SIG-M5 (cell line): ENCODE measurements at regions not wholly inside any gene's neighbourhood (a gene's known extent, or its start where the extent isn't known, plus 50 kb on each side); places are given as distances from the start of the nearest gene placed in this dataset.

Experiments
- DNase-seq: peaks from one replicate; lab custom pipeline; 2025; lab: John Stamatoyannopoulos, UW

DNA sequence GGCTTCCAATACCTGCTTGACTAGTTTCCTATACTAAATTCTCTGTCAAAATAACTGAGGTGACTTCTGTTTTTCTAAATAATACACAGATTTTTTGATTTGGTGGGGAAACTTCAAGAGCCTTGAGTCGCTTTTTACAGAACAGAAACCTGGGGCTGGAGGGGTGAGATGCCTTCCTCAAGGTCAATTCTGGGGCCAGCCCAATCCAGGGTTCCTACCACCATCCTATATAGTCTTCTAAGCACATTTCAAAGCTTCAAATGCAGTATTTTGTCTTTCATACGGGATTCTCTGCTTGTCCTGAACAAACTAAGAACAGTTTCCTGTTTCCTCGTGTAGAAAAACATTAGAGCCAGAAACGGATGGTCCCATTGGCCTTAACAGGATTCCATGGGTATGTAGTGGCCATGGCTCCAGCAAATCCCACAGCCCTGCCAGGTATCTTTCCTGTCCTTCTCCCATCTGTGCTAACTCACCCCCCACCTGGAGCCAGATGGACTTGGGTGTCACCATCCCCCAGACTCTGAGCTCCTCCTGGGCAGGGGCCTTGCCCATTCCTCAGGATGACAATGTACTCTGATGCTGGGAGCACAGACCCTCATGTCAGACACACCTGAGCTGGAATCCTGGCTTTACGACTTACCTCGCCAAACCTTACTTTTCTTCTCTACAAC lies 146.9 kb downstream of the KLF13 start:
- DNase-seq = no peak

DNA sequence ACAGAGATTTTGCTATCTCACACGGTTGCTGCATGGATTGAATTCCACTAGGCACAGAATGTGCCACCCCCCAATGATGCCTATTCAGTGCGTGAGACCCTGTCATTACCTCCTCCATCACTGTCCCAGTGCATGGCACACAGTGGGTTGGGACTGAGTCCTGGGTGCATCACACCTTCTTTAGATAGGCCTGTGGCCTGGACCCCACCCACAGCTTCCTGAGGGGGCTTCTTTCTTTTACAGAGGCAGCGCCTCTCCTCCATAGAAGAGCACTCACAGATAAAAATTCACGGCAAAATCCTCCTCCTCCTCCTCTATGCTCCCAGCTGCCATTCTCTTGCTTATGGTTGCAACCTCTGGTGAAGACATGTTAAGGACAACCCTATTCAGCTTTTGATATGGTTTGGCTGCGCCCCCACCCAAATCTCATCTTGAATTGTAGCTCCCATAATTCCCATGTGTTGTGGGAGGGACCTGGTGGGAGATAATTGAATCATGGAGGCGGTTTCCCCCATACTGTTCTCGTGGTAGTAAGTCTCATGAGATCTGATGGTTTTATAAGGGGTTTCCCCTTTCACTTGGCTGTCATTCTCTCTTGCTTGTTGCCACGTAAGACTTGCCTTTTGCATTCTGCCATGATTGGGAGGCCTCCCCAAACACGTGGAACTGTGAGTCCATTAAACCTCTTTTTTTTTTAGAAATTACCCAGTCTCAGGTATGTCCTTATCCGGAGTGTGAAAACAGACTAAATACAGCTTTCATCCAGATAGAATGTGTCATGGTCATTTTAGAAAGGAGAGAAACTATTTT lies 147.6 kb downstream of the KLF13 start:
- no peak for DNase-seq

DNA sequence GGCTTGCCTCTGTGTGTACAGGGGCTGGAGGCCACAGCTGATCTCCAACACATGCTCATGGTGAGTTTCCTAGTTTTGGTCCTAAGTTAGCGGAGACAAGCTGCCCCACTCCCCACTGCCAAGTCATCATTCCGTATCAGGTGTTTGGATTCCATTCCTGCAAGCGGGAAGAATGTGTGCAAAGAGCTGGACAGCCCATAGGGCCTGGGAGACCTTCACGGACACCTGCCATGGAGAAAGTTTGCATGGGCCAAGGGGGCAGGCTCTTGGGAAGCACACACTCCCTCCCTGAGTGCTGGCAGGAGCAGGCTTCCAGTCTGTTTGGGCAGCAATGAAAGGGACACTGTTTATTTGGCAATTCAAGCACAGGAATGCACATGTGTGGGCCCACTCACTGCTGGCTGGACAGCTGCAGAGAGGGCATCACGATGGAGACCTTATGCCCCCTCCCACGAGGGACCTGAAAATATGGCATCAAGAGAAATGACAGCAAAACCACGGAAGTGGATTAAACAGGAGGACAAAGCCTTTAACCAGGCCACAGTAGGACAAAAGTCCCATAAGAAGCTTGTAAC lies 149.7 kb downstream of the KLF13 start:
- no peak for DNase-seq

DNA sequence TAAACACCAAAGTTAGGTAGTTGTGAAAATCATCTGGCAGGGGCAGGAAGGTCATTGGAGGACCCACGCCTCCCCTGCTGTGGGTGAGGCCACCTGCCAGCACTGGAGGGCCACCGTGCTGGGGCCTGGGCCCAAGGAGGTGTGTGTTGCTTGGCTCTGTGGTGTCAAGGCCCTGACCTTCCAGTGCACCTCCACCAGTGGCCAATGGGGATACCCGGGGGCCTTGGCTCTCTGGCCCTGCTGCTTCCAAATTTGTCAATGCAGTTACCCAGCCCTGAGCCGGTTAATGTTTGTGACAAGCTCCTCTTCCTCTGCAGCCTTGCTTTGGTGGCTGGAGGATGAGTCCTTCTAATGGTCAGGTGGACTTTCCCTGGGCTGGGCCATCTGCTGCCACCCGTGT lies 150.2 kb downstream of the KLF13 start:
- no peak for DNase-seq

DNA sequence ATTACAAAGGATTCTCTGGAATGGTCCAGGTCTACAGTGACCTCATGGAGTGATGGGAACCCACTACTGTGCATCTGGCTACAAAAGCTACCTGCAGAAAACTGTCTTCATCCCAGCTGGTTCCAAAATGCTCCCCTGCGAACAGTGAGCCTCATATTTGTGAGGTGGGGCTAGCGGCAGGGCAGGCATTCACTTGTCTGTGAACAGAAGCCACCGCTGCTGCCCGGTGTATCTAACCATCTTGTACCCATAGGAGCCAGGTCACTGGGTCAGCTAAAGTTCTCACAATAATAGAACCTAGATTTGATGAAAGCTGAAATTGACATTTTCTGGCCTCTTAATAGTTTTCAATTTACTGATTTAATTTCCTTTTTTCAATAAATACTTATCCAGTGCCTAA lies 150.7 kb downstream of the KLF13 start:
- no peak for DNase-seq

DNA sequence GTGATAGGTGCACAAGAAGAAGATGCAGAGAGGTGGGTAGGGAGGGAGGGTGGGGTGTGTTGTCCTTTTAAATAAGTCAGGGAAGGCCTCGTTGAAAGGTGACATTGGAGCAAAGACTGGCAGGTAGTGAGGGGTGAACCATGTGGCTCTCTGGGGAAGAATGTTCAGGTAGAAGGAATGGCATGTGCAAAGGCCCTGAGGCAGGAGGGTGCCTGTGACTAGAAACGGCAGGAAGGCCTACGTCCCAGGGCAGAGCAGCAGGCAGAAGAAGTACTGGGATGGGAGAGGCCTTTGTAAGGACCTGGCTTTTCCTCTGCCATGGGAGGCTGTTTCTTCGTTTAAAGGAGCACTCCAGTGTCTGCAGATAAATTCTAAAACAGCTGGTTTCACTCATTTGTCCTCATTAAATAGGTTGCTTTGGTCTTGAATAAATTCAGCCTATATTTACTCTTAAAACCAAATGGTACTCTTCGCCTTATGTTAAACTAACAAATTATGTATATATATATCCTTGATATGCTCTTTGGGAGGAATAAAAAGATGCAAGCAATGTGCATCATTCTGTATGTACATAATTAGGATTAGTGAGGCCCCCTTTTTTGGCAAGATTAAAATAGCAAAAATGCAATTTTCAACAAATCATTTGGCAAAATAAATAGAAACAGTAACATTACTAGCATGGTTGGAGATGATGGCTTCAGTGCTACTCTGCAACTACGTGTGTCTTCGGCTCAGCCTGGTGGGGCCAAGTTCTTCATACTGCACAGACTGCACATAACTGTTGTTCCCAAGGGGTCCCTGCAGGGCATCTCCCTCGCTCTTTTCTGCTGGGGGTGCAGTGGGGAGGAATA lies 151.4 kb downstream of the KLF13 start:
- no peak for DNase-seq

DNA sequence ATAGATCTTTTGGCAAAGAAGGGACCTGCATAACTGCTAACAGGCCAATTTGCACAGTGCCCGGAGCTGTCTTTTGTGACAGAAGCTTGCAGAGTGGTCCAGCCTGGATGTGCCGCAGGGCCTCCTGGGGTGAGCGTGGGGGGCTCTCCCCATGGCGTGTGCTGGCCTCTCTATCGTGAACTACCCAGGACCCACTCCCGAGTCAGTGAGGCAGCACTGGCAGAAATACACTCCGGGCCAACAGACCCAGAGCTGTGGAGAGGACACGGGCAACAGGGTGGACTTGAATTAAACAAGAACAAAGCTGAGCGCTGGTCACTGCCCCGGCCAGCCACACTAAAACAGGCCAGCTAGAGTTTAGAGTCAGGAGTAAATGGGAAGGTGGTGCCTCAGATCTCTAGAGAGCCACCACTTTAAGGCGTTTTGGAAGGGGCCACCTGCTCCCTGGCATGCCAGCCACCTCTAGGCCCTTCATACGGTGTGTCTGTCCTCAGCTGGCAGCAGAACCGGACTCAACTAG lies 152.1 kb downstream of the KLF13 start:
- no peak for DNase-seq

DNA sequence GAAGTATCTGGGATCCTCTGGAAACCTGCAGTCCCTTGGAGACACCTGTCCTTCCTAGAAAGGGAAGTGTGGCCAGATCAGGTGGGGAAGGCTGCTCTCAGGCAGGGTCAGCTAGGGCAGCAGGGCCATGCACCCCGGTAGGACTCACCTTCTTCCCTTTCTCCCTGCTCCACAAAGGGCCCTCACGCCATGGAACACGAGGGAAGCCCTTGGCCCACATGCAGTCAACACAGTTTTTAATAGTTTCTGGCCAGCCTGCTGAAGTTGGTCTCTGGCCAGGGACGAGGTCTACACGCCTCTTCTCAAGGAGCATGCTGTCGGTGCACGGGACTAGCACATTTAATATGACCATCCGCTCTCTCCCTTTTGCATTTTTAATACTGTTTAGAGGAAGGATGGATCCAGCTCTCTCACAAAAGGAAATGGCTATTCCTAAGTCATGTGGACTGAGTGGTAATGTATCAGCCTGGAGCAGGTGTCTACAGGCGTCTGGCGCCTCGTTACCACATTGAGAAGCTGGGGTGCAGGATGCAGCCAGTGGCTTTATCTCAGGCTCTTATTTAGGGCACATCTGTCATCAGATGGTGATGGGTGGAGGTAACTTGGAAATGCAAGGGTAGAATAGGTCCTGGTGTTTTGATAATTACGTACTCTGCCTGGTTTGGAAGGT lies 153.9 kb downstream of the KLF13 start:
- no peak for DNase-seq

DNA sequence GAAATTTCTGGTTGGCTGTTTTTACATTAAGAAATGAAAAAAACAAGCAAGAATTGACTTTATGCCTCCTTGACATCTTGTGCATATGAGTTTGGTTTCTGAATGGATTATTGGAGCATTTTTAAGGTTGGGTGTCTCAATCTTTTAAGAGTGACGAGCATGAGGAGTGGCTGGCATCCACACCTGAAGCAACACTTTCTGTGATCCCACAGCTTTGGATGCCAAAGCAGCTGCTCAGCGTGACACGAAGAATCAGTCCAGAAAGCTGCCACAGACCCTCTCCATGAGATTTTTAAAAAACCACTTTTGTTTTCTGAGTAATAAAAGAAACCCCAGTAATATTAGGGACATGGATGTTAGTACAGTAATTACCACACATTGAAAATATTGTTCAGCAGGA lies 154.5 kb downstream of the KLF13 start:
- DNase-seq = no peak

DNA sequence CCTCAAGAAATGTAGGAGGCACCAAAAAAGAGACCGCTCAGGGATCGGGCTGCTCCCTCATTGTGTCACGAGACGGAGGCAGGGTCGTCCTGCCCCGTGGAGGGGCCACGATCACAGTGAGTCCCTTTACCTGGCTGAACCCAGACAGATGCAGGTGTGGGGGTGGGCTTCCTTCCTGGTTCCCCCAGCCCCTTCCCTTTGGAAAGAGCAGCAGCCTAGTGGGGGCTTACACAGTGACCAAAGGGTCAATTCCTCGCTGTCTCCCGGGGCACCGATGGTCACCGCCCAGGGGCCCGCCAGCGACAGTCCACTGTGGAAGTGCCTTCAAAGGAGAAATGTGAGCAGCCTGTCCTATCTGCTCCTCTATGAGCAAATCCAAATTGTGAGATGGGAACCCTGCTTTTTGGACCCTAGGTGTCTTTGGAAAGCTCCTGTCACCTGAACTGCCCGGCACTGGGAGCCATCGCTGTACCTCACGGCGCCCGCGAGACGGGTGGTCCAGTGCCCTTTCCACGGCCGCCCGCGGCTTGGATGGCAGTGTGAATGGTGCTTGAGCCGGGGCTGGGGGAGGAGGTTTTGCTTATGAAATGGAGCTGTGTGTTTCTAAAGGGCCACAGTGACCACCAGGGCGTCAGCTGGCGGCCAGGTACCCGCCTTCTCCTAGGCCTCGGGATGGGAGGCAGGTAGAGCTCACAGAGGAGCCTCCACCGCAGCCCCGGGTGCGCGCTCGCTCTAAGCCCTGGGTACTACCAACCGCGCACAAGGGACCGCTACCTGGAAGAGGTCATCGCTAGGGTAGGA lies 155.7 kb downstream of the KLF13 start:
- DNase-seq = no peak

DNA sequence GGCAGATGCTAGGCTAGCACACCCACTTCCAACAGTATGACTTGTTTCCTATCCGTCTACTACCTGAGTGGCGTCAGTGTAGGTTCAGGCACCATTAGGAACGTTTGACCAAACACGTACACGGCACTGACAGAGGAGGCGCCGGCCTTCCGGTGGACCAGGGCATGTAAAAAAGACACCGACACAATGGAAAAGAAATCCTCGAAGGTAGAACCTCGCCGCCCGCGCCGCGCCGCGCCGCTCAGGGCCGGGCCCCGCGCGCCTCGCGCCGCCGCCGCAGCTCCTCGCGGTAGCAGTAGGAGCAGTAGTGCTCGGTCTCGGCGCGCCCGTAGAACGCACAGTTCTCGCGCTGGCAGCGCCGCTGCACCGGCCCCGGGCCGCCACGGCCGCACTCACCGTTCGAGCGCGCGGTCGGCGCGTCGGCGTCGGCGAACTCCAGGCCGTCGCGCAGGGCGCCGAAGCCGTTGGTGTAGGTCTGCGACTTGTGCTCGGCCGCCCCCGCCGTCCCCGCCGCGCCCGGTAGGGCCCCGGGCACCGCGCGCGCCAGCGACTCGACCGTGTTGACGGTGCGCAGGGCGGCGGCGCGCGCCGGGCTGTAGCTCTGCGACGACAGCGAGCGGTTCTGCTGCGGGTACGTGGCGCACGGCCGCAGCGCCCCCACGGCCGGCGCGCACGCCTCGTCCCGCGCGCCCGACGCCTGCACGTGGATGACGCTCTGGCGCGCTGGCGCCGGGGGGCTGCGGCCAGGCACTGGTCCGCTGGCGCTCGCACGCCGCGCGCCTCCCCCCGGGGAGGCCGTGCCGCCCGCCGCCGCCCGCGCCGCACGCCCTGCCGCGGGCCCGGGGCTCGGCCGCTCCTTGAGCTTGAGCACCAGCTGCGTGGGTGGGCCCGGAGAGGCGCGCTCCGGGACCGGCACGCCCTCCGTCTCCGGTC lies 156.7 kb downstream of the KLF13 start:
- DNase-seq = no peak

DNA sequence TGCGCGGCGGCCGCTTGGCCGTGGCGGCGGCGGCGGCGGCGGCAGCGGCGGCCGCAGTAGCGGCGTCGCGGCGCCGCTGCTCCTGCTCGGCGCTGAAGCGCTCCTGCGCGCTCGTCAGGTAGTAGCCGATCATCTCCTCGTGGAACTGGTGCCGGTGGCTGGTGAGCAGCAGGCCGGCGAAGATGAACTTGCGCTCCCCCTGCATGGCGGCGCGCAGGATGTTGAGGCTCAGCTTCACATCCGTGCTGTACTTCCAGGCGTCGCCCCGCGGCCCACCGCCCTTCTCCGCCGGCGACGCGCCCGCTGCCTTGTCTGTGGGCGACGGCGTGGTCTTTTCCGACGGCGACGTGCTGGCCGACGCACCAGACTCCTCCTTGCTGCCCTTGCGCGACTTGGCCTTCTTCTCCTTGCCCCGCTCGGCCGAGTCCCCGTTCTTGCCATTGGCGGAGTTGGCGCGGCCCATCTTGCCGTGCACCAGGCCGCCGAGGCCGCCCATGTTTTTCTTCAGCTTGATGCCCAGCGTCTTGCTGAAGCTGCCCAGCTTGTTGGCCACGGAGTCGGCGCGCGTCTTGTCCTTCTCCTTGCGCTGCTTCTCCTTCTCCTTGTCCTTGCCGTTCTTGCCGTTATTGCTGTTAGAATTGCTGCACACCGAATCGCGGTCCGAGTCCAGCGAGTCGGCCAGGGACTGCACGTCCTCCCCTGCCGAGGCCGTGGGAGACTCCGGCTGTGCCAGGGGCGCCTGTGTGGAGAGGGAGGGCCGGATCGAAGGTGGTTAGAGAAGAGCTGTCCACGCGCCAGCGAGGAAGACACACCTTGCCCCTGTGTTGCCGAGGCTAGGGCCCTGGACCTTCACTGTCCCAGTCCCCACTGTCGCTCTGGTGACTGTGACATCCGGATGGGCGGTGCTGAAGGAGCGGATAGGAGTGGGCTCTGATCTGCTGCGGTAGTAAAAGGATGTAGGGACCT lies 157.6 kb downstream of the KLF13 start:
- no peak for DNase-seq

DNA sequence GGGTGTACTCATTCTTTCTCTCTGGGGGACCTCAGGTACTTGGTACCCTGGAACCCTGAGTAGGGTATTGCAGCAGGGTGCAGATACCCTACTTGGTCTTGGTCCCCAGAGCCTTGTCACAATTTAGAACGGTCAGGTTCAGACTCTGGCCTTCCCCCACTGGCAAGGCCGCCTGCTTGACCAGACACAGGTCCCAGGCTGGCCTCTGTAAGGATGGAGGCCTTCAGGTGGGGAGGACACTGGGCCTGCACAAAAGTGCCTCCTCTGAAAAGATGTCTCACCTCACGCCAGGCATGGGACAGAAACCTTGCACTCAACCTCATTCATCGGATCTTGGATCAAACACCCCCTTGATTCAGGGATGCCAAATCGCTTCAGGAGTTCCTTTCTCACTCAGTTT lies 158.4 kb downstream of the KLF13 start:
- no peak for DNase-seq

DNA sequence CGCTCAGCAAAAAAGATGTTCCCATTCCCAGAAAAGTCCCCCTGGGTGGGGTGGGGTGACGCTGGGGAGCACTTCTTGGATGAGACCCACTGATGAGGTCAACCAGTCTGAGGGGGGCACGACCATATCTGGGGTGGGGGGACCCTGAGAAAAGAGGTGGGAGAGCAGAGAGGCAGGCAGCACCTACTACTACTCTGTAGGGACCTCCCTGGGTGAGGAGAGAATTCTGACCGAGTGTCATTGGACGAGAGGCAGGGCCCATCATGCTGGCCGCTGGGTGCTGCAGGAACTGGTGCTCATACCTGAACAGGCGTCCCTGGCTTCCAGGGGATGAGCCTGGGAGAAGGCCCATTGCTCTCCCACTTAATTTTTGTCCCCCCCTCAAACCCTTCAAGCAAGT lies 158.8 kb downstream of the KLF13 start:
- DNase-seq = no peak

DNA sequence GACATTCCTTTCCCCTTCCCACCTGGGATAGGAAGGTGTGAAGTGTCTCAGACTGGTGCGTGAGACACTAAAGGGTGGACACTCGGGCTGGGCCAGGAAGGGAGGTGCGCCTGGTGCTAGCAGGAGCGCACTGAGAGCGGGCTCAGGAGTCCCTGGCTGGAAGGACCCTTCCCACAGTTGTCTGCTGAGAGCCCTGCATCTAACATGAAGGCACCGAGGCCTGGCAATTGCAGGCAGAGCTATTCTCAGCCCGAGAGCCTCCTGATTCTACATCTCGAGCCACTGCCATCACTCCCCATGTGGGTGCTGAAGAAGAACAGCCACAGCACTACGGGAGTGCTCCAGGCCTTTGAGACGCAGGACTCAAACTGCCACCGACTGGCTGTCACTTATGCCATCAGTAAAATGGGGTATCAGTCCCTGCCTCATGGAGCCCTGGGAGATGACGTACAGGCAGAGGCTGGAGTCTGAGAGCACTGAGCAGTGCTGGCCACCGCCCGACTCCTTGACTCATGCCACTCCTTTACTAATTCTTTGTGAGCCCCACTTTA lies 159.4 kb downstream of the KLF13 start:
- no peak for DNase-seq

DNA sequence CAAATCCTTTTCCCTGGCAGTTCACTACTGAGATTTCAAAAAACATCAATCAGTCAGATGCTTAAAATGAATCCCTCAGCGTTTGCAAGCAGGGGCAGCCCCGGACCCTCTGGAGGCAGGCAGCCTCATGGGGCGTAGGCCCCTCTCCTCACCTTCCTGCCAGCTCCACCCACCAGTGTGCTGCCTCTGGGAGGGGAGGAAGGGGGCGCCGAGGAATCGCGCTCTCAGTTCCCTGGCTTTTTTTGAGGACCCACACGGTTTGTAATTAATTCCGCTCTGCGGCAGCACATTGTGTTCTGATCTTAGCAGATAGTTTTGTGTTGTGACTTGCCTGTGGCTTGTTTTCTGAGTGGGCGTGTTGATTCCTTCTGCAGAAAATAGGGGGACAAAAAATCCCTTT lies 159.9 kb downstream of the KLF13 start:
- DNase-seq = no peak

DNA sequence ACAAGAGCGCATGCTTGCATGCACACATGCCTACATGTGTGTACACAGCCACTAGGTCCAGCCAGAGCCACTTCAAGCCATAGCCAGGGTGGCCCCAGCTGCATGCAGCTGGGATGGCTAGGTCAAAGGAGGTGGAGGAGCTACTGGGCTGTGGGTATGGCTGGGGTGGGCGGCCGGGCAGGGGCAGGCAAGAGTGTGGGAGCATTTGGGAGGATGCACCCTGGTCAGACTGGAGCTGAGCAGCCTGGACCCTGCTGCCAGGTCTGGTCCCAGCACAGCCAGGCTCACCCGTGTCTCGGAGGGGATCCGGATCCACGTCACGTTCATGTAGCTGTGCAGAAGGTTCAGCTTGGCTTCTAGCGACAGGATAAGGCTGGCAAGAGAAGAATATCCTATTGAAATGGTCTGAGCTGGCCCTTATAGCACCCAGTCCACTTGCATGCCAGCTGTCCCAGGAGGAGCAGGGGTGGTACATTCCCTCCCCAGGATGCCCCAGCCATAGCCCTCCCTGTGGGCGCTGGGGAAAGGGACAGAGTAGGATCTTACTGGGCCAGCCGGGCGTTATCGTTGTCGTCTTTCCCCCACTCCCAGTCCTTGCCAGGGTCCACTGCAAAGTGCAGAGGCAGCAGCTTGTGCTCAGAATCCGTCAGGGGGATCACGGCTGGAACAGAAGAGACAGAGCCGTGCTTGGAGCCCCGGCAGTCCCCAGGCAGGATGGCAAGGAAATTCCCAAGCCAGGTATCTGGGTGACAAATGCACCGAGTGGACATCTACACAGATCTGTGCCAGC lies 160.5 kb downstream of the KLF13 start:
- DNase-seq = no peak
